ENCODE measurements at regions not wholly inside any gene's neighbourhood (a gene's known extent, or its start where the extent isn't known, plus 50 kb on each side); places are given as distances from the start of the nearest gene placed in this dataset.

DNA sequence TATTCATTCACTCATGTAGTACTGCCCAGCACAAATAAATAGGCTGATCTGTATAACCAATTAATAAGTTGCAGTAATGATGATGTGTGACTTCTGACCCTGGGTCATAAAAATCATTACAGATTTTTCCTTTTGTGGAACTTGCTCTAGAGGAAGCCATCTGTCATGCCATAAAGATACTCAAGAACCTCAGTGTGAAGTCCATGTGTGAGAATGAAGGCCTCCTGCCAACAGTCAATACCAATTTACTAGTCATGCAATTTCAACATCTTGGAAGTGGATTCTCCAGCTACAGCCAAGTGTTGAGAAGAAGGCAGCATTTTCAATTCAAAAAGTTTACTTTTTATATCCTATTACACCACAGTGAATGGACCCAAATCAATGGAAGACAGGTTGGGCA, 435.6 kb upstream of the LRRC4C start:
- TF ChIP-seq, protein P1, sequence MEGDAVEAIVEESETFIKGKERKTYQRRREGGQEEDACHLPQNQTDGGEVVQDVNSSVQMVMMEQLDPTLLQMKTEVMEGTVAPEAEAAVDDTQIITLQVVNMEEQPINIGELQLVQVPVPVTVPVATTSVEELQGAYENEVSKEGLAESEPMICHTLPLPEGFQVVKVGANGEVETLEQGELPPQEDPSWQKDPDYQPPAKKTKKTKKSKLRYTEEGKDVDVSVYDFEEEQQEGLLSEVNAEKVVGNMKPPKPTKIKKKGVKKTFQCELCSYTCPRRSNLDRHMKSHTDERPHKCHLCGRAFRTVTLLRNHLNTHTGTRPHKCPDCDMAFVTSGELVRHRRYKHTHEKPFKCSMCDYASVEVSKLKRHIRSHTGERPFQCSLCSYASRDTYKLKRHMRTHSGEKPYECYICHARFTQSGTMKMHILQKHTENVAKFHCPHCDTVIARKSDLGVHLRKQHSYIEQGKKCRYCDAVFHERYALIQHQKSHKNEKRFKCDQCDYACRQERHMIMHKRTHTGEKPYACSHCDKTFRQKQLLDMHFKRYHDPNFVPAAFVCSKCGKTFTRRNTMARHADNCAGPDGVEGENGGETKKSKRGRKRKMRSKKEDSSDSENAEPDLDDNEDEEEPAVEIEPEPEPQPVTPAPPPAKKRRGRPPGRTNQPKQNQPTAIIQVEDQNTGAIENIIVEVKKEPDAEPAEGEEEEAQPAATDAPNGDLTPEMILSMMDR (IDR thresholded peaks at IDR 0.05), result no peak
- TF ChIP-seq POLR2A (IDR thresholded peaks at IDR 0.05), result no peak

All from esophagus squamous epithelium (tissue), 4 donors.